T1000 (cell line): ENCODE measurements at regions not wholly inside any gene's neighbourhood (a gene's known extent, or its start where the extent isn't known, plus 50 kb on each side); places are given as distances from the start of the nearest gene placed in this dataset.

Source experiments
- DNase-seq: peaks from one replicate; lab custom pipeline; 2025; ENCODE audit warnings: mixed read lengths; lab: John Stamatoyannopoulos, UW

DNA sequence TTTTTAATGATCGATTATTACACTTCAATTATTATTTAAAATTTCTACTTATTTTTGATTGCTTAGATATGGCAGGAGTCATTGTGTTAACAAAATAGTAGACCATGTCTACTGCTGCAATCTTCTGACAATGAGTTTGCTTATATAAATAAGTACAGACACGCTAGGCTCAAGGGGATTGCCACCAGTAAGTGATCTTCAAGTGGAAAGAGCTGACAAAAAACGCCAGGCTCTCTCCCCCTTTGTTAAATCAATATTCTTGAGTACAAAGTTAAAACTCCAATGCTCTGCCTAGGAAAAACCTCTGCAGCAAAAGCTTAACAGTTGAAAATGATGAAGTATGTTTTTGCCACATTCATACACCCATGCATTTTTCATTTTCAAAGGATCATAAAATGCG, 738.1 kb downstream of the HDGFL1 start:
- DNase-seq, result no peak

DNA sequence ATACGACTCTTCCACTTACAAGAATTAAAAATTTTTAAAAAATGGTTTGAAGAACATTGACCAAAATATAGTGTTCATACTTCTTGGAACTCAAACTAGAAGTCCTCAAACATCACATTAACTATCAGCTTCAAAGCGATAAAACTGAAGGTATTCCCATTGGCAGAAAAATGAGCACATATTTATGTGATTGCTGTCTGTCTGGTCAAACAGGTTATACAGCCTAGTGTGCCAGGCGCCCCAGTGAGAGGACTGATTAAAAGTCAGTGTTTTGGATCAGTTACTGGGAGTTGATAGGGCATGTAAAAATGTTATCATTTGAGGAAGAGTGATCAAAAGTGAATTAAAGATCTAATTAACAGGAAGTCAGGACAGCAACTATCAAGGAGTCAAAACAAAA, 738.8 kb downstream of the HDGFL1 start:
- DNase-seq, result no peak

DNA sequence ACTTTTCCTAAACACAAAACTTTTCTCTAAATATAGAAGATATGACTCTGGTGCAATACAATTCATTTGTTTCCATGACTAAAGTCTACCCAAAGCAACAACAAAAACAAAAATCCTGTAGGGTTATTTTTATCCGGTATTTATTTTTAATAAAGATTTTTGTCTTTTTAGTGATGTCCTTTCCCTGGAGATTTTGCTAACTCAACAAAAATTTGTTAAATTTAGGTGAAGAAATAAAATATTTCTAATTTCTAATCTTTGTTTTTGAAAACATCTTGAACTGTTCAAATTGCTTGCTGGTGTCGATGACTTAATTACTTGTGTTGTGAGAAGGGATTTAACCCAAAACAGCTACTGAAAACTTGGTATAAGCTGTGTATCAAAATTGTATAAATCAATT, 741.8 kb downstream of the HDGFL1 start:
- DNase-seq, result no peak

DNA sequence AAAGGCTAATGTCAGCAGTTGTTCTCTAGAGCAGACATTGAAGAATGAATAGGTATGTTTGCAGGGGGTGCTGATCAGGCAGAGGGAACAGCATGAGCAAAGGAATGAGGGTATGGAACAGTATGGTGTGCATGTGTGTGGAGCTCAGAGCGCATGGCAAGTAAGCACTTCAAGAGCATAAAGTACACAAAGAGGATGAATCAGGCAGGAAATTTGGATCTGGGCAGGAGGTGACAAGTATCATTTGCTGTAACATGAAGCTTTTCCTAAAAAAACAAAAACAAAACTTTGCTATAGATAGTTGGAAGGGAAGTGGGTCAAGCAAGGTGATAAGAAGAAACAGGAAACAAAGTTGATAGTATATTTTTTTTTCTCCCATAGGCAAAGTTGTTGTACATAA, 746.8 kb downstream of the HDGFL1 start:
- DNase-seq, result no peak

DNA sequence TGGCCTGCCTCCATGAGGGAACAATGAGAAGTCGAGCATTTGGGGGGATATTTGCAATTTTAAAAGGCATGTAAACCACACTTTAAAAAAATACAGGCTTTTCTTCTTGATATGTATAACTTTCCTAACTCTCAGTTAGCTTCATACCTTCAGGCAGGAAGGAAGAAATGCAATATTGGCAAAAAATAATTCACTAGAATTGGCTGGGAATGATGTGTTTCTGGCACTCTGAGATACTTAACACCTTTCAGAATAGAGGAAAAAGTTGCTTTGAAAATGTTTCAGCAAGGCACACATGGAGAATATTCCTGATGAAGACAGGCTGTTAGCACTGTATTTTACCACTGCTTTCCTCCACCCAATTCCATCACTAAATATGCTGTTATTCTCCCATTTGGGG, 747.6 kb downstream of the HDGFL1 start:
- DNase-seq, result no peak

DNA sequence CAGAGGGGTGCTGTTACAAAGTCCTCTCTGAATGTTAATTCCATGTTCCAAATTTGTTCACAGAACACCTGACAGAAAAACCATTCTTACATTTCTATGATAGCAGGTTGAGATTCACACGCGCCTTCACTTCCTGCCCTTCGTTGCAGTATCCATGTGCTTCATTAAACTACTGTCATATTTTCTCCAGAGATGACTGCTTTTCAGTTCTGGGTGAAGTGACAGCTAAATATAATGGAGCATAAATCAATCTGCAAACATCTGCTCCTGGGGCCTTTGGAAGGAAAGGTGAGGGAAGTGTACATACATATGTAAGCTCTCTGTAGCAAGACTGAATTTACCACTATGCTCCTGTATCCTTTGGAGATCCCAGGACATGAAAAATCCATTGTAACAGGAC, 750.2 kb downstream of the HDGFL1 start:
- no peak for DNase-seq

DNA sequence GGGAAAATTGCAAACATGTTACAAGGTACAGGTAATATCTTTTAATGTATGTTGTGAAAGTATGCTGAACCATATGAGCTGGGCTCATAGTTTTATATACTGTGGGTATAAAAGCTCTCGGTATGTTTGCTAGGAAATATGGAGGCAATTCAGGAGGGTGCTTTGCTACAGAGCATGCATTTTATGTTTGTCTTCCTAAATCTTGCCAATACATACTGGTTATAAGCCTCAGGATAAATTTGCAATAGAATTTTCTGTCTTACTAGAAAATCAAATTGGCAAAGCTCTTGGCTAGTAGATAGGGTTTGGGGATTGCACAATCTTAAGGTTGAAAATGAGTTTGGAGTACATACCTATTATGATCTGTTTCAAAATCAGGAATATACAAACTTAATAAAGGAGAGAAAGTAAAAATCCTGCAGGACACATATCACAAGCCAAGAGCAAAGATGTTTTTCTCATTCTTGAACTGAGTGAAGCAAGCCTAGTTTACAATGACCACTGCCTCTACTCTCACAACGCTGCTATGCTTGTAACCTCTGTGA, 751.2 kb downstream of the HDGFL1 start:
- DNase-seq, result no peak

DNA sequence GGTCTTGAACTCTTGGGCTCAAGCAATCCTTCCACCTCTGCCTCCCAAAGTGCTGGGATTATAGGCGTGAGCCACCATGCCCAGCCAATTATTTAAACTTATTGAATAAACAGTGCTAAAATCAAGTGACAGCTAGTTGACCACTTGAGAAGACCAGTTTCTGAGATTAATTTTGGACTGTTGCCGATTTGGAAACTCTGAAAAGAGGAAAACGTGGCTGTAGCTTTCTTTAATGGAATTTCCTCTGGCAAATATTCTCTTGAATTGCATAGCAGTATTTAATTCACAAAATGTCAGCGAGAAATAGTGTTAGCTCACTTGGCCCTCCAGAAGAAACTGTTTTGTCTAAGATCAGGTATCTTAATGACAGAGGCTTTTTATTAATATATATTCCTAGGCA, 754.5 kb downstream of the HDGFL1 start:
- no peak for DNase-seq

DNA sequence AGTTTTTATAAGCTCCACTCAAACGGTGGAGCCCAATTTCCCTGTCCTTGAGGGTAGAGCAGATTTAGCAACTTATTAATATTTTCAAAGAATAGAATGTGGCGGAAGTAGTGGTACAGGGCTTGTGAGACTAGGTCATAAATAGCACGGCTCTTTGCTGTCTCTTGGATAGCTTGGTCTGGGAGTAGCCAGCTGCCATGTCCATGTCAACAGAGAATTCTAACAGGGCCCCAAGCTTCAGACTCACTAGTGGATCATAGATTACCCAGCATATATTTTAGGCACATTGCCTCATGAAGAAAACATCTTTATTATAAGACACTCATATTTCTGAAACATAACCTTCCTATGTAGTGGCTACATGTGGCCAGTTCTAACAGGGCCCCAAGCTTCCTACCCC, 755.7 kb downstream of the HDGFL1 start:
- no peak for DNase-seq

DNA sequence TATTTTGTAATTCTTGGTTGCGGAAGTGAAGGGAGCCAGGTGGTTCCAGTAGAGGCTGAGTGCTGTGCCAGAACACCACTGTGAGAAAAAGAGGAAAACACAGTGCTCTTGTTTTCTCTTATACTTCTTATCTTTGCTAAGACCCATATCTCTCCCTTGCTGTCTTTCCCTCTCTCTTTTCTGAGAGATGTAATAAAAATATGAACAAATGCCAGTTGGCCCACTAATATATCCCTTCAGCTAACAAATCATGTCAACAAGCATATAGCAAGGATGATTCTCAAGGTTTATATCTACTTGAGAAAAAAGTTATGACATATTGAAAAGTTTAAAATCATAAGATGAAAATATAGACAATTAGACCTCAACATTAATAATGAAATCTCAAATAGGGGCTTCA, 758.3 kb downstream of the HDGFL1 start:
- no peak for DNase-seq

DNA sequence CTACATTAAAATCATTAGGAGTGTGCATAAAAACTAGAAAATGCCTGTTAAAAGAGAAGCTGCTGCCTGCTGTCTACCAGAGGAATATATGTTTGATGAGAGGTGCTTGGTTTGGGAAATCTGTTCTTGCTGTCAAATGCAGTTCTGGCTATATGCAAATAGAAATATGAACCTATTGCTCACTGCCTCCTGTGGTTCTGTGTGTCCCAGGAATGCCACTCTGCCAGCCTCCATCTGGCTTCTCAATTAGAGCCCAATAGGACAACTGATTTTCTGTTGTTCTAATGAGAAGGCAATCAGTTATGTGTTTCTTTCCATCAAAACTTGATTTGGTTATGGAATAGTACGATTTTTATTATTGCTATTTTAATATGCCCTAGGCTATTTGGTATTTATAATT, 759.7 kb downstream of the HDGFL1 start:
- DNase-seq, result no peak

DNA sequence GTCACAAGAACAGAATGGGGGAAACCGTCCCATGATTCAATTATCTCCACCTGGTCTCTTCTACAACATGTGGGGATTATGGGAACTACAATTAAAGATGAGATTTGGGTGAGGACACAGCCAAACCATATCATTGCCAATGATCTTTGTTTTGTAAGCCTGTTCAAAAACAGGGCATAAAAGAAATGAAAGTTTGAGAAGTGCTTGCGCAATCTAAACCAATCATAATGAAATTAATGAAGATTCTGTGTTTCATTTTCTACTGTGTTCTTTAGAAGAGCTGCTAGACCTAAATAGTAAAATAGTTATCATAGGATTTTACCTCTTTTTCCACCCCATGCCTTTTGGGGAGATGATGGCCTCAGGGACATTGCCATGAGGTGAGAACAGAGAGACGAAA, 761.3 kb downstream of the HDGFL1 start:
- no peak for DNase-seq

DNA sequence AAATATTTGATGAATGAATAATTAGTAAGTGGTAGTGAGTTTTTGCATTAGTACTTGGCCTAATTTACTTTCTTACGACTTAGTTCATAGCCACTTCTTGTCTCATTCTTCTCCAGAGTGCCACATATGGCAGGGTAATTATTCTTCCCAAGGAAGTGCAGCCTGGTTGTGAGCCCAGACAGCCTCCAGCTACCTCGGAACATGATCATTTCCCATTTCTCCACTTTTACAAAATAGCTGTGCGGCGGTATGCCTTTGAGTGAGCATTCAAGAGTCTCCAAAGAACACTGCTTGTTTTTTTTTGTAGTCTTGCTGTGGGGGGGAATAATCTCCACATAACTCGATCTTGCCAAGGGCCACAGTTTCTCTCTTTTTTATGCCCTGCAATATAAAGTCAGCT, 765.0 kb downstream of the HDGFL1 start:
- DNase-seq, result no peak

DNA sequence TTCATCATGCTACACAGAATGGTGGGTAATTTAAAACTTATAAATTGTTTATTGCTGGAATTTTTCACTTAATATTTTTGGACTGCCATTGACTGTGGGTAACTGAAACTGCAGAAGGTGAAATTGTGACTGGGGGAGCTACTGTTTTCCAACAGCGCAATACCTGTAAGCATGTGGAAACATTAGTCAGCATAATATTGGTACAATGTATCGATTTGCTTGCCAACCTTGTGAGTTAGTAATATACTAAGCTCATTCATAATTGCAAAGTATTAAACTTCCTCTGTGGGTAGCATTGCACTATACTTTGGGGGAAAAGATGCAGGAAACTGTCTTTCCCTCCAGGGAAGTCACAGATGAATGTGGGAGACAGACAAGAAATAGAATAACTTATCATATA, 766.5 kb downstream of the HDGFL1 start:
- DNase-seq, result no peak

DNA sequence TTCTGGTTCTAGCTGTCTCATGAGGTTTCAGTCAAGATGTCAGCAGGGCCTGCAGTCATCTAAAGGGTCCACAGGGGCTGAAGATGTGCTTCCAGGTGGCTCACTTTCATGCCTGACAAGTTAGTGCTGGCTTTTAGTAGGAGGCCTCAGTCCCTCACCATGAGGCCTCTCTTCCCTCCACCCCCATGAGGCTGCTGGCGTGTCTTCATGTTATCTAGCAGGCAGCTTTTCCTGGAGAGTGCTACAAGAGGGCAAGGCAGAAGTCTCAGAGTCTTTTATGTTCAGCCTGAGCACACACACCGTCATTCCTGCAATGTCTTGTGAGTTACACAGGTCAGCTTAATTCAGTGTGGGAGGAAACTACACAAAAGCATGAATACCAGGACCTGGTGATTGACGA, 769.9 kb downstream of the HDGFL1 start:
- DNase-seq, result no peak

DNA sequence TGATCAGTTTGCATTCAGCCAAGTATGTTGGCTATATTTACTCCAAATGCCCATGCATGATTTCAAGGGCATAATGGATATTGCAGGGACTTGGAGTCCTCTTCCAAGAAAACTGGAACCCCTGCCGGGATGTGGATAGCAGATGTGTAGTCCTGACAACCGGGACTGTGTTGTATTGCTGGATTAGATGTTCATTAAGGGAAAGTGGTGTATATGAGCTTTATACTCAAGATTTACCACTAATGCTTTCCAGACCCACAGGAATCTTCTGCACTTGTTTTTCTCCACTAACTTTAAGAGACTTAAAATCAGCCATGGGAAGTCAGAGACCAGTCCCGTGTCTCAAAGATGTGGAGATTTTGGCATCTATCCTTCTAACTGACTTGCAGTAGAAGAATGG, 770.9 kb downstream of the HDGFL1 start:
- DNase-seq, result no peak

DNA sequence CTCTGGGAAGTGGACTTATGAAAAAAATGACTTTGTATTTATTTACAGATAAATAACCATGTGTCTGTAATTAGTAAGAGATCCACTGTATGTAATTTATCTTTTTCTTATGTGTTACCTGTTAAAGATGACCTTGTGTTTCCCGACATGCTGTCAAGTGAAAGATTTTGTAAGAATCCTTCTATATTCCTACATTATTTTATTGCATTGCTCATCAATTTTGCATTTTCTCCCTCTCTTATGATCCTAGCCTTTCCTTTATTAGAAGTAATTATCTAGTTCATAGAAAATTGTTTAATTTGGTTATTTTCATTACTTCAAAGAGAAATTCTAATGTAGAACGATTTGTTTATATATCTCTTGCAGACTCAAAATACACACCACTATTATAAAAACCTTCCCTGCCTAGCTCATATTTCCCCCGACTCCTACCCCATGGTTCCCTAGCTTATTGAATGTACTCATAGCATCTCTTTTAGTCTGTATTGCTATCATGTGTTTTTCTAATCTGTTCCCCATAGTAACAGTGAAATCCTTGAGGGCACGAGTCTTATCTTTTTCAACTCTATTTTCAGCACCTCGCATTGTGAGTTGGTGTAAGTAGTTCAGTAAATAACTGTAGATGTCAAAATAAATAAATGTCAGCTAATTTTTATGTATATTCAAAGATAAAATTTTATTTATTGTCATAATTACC, 774.4 kb downstream of the HDGFL1 start:
- no peak for DNase-seq

DNA sequence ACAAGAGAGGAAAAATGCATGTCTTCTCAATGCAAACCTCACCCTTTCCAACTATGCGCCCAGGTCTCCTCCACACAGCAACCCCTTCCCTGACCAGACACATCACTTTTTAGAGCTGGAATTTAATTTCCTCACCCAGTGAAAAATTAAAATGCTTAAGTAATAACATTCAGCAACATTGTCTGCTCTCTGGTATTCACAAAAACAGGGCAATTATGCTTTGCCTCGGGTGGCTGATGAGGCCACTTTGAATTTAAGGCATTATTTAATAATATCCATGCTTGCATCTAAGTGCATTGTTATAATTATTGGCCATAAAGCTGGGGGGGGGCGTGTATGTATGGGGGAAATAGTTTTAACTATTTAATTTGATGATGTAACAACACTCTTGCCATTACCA, 777.8 kb upstream of the NRSN1 start:
- no peak for DNase-seq

DNA sequence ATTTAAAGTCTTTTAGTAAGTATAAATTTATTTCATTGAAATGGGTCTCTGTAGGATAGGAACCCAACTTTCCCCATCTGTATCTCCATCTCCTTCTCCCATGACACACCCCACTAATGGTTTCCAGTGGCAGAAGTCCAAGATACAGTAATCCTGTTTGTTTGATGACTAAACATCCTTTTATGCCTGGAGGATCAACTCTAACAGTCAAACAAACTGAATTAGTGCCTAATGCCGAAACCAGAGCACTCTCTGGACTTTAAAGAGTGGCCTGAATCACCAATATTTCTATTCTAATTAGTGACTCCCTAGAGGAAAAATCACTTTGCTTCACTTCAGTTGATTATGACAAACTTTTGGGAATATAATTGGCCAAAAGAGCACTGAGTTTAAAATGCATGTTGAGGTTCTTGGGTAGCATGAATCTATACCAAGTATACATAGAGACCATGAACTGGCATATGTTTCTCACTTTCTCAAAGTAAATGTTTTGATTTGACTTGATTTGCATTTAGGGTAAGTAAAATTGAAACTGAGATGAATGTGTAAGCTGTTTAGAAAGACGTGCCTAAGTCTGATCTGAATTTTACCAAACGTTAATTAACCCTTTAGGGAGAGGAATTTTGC, 776.4 kb upstream of the NRSN1 start:
- DNase-seq, result peak; percentile 47

DNA sequence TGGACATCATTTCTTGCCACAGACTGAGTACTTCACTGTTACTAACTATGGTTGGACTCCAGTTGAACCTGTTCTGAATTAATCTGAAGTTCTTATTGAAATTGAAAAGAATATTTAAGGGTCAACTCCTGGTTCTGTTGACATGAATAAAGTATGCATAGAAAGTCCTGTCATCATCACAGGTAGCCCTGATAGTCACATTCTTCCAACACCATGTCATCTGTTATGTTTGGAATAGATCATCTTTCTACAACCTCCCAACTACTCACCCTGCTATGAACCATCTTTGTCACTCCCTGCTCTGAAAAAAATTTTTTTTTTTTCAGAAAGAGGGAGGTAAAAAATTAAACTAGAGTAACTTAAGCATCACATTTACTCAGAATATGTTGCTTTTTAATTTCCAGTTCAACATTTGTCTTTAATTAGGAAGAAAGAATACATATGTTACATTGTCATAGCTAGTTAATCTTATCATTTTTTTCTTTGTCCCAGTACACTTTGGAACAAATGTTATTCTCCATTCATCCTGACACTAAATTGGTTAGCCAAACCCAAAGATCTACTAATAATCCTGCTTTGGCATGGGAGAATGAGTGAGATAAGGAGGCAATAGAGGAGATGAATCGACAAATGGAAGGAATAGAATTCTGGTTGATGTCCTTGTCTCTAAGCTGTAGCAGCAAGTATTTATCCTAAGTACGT, 775.1 kb upstream of the NRSN1 start:
- no peak for DNase-seq

DNA sequence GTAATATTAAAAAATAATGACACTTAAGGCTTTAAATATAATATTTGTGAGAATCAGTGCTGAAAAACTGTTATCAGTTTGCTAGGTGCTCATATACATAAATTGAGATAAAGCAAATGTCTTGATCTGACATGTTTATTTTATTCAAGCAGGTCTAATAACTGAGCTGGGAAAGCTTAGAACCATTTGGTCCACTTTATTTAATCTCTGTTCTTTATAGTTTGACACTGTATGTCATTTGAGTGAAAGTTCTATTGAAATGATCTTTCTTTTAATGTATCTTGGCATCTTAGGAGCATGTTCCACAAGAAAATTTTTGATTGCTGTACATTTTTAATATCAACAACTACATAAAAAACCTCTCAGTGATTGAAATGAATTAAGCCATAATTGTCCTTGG, 772.0 kb upstream of the NRSN1 start:
- no peak for DNase-seq

DNA sequence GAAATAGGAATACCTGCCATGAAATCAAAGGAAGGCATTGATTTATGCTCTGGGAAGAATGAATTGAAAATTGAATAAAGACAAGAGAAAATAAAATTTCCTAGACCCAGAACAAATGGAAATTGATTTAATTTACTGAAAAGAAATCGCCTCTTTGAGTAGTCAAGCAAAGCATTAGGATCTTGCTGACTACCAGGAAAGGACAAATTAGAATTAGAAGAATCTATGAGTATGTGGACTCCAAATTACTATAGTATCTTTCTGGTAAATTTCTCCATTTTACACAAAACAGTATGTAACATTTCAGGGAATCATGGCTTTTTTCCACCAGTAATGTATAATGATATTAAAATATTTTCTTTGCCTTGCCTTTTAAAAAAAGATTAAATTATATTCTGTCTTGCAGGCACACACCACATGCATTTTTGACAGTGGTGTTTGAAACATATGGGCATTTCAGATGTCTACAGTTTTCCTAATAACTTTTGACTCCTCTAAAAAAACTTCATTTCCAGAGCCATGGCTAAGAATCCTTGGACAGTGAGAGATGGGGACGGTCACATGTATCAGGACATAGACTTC, 768.7 kb upstream of the NRSN1 start:
- DNase-seq, result no peak

DNA sequence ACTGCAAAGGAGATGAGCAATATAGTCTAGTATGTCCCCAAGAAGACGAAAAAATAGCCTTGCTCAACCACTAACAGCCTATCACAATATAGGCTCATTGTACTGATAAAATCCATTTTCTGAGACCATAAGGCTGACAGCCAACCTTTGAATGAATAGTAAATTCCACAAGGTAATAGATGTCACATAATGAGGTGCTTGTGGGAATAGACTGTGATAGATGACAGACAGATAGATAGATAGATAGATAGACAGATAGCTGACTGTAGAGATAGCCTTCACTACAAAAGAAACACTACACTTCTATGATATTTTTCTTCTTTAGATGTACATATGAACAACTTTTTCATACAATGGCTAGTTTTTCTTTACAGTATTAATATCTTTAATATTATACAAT, 760.3 kb upstream of the NRSN1 start:
- DNase-seq, result no peak
